Endothelial cell of umbilical vein (primary cell): ENCODE measurements at regions not wholly inside any gene's neighbourhood (a gene's known extent, or its start where the extent isn't known, plus 50 kb on each side); places are given as distances from the start of the nearest gene placed in this dataset.

Experiments
- BruUV-seq: library from RNA; stranded (reverse); fragments of 400-500 nt; replicated peaks from 2 replicates; lab custom pipeline; 2021; lab: Mats Ljungman, UMichigan
- CTCF ChIA-PET: fragments of 300-600, 350-600 bp; sonication (Branson Sonifier 250); formaldehyde crosslinking; loops from one replicate; lab custom pipeline; 2021; ENCODE audit warnings: antibody characterized with exemption, inconsistent platforms; lab: Charles Lee
- POLR2A ChIA-PET: fragments of 300-600, 350-600 bp; sonication (Branson Sonifier 250); formaldehyde crosslinking; loops from one replicate; lab custom pipeline; 2021; ENCODE audit warnings: antibody characterized with exemption, inconsistent platforms; lab: Charles Lee
- DNase-seq: peaks from one replicate; pipeline ENCODE4 v3.0.0-alpha.2; 2011; ENCODE audit warnings: low read depth, low spot score
- FAIRE-seq: peaks from 2 replicates; lab custom pipeline; 2011; peaks lifted over from hg19 to GRCh38; lab: Jason Lieb, UNC
- H2AFZ ChIP-seq: 2 replicates; pipeline ENCODE4 v1.6.0; 2012; ENCODE audit warnings: low read depth, low read length, control low read depth, inconsistent platforms
- H3K27ac ChIP-seq: 2 replicates; pipeline ENCODE4 v1.5.1; 2011; ENCODE audit warnings: low read depth, mild to moderate bottlenecking, control low read depth, low read length, moderate library complexity; ENCODE audit not compliant: insufficient read depth
- H3K27me3 ChIP-seq, 2 experiments: 2 replicates each; pipeline versions ENCODE4 v1.6.0 to v1.6.1; 2011; ENCODE audit warnings: low read length in 2 of 2, mixed read lengths in 1 of 2; ENCODE audit not compliant: control insufficient read depth in 2 of 2, insufficient read depth in 2 of 2
- H3K36me3 ChIP-seq, 2 experiments: 2 replicates in 1 of 2; 3 replicates in 1 of 2; pipeline ENCODE4 v1.5.1; 2011; ENCODE audit warnings: low read length in 2 of 2, mild to moderate bottlenecking in 1 of 2, moderate library complexity in 1 of 2; ENCODE audit not compliant: control insufficient read depth in 2 of 2, insufficient read depth in 2 of 2; ENCODE audit errors: extremely low read depth in 1 of 2
- H3K4me1 ChIP-seq: 3 replicates; pipeline ENCODE4 v1.5.1; 2011; ENCODE audit warnings: mild to moderate bottlenecking, low read length; ENCODE audit not compliant: control insufficient read depth, insufficient read depth; ENCODE audit errors: extremely low read depth
- H3K4me2 ChIP-seq: 2 replicates; pipeline ENCODE4 v1.6.1; 2011; ENCODE audit warnings: low read length, control low read depth, mixed read lengths; ENCODE audit not compliant: insufficient read depth
- H3K4me3 ChIP-seq, 3 experiments: fragments of 200-600 bp in 1 of 3; sonication (generic), shearing (Covaris generic) in 1 of 3; replicated peaks in 1 of 3; 2 replicates each; pipeline ENCODE4 v1.5.1; 2011 to 2016; ENCODE audit warnings: control low read depth in 3 of 3, low read length in 3 of 3, mild to moderate bottlenecking in 2 of 3, inconsistent platforms in 1 of 3, low read depth in 1 of 3, moderate library complexity in 1 of 3; ENCODE audit not compliant: insufficient read depth in 1 of 3
- H3K79me2 ChIP-seq: 2 replicates; pipeline ENCODE4 v1.6.0; 2012; ENCODE audit warnings: low read length, inconsistent platforms; ENCODE audit not compliant: control insufficient read depth, insufficient read depth
- H3K9ac ChIP-seq: replicated peaks from 2 replicates; pipeline ENCODE3; 2011; ENCODE audit warnings: low read length, control low read depth; ENCODE audit not compliant: insufficient read depth; ENCODE audit errors: extremely low read depth
- H3K9me1 ChIP-seq: replicated peaks from 3 replicates; pipeline ENCODE4 v1.6.0; 2011; ENCODE audit warnings: mild to moderate bottlenecking, low read length; ENCODE audit not compliant: control insufficient read depth, insufficient read depth; ENCODE audit errors: extremely low read depth
- H3K9me3 ChIP-seq: replicated peaks from 2 replicates; pipeline ENCODE4 v1.5.1; 2012; ENCODE audit warnings: low read length, inconsistent platforms; ENCODE audit not compliant: control insufficient read depth, insufficient read depth
- H4K20me1 ChIP-seq: replicated peaks from 2 replicates; pipeline ENCODE3; 2011; ENCODE audit warnings: mild to moderate bottlenecking, low read length; ENCODE audit not compliant: control insufficient read depth, insufficient read depth; ENCODE audit errors: extremely low read depth
- EZH2 ChIP-seq: IDR thresholded peaks from 2 replicates; pipeline ENCODE4 v1.6.1; 2012; ENCODE audit warnings: borderline replicate concordance, low read depth, mild to moderate bottlenecking, moderate library complexity, low read length, inconsistent platforms; ENCODE audit not compliant: severe bottlenecking
- FOS ChIP-seq: IDR thresholded peaks from 2 replicates; pipeline ENCODE4 v1.6.1; 2011; ENCODE audit warnings: mild to moderate bottlenecking, low read length, moderate library complexity, borderline replicate concordance; ENCODE audit not compliant: insufficient read depth
- GATA2 ChIP-seq: IDR thresholded peaks from 2 replicates; pipeline ENCODE4 v1.7.0; 2011; ENCODE audit warnings: low read depth, mild to moderate bottlenecking, moderate library complexity, mixed read lengths, low read length; ENCODE audit not compliant: insufficient read length, insufficient read depth
- JUN ChIP-seq: IDR thresholded peaks from 2 replicates; pipeline ENCODE4 v1.6.1; 2011; ENCODE audit warnings: borderline replicate concordance, low read depth; ENCODE audit not compliant: insufficient read length, insufficient read depth
- MAX ChIP-seq: IDR thresholded peaks from 2 replicates; pipeline ENCODE4 v1.6.1; 2011; ENCODE audit not compliant: insufficient read depth, insufficient read length
- MYC ChIP-seq: IDR thresholded peaks from one replicate; pipeline ENCODE4 v1.6.1; 2011; ENCODE audit warnings: mild to moderate bottlenecking, low read depth, low read length
- POLR2A ChIP-seq: IDR thresholded peaks from 2 replicates; pipeline ENCODE4 v1.6.1; 2012; ENCODE audit warnings: low read depth, mild to moderate bottlenecking, control low read depth, low read length
- POLR2AphosphoS5 ChIP-seq: IDR thresholded peaks from 2 replicates; pipeline ENCODE4 v1.6.1; 2012; ENCODE audit warnings: low read depth, mild to moderate bottlenecking, control low read depth, low read length, moderate library complexity; ENCODE audit not compliant: insufficient read depth
- dilution Hi-C: fragments of 300-500 bp; cut with MboI; formaldehyde crosslinking; loops from one replicate; pipeline ENCODE4 v1.15.0; 2019; ENCODE audit warnings: low sequenced_read_pairs; ENCODE audit not compliant: extremely low pct_ligation_motif_present
- intact Hi-C: fragments of 100-400 bp; cut with micrococcal nuclease; formaldehyde crosslinking; loops from one replicate; pipeline ENCODE4 v1.10.0; 2022
- TF ChIP-seq, protein P1 (sequence below), 2 donors: IDR thresholded peaks; 1 replicate in 1 of 2; 2 replicates in 1 of 2; pipeline ENCODE4 v1.5.1; 2011; ENCODE audit warnings: low read length in 2 of 2, mild to moderate bottlenecking in 2 of 2, moderate library complexity in 2 of 2, control low read depth in 1 of 2, inconsistent platforms in 1 of 2, low read depth in 1 of 2; ENCODE audit not compliant: insufficient read depth in 1 of 2; ENCODE audit errors: extremely low read depth in 1 of 2

GRCh38 chr1:55363268-55363667 lies 148.1 kb upstream of the USP24 start:
- no peak overlapping the region for H3K9ac ChIP-seq
- no peak overlapping the region for H3K27ac ChIP-seq
- no peaks in the 10 kb centered on the region for H3K36me3 ChIP-seq
- H3K27me3 ChIP-seq: no peaks in the 10 kb centered on the region
- peaks cover 7% of the 10 kb centered on the region for H3K4me1 ChIP-seq
- ChIA-PET POLR2A (no interaction called here), CTCF (interaction anchor here (0.8 to 2.8 kb wide), 4 partner anchors 12 to 1194 kb away, joined by 3 to 25 read pairs (median 3); no protein-coding TSS in a partner anchor)
- peak; percentile 28 for DNase-seq
- H3K4me2 ChIP-seq: no peak overlapping the region
- H3K4me3 ChIP-seq: no peak overlapping the region
- H3K9me1 ChIP-seq: no peaks in the 10 kb centered on the region
- no peaks in the 10 kb centered on the region for H4K20me1 ChIP-seq
- intact Hi-C loops (no loop called here), dilution Hi-C loops (no loop called here)
- no TSS peak for BruUV-seq
- TF ChIP-seq MYC (no peak), EZH2 (no peak), GATA2 (peak; percentile 49), JUN (no peak), POLR2AphosphoS5 (no peak), MAX (no peak)
- no peak overlapping the region for H2AFZ ChIP-seq
- H3K79me2 ChIP-seq: no peaks in the 10 kb centered on the region
- FAIRE-seq: no peak
- no peaks in the 10 kb centered on the region for H3K9me3 ChIP-seq

- no peak overlapping the region for H2AFZ ChIP-seq
- no peak overlapping the region for H3K4me3 ChIP-seq
- peak; percentile 56 for DNase-seq
- peaks cover 7% of the 10 kb centered on the region for H3K4me1 ChIP-seq
- no peaks in the 10 kb centered on the region for H3K79me2 ChIP-seq
- intact Hi-C loops (no loop called here), dilution Hi-C loops (no loop called here)
- no peaks in the 10 kb centered on the region for H3K9me1 ChIP-seq
- no TSS peak for BruUV-seq
- FAIRE-seq: peak; percentile 40
- H3K27ac ChIP-seq: no peak overlapping the region
- no peaks in the 10 kb centered on the region for H3K27me3 ChIP-seq
- H4K20me1 ChIP-seq: no peaks in the 10 kb centered on the region
- H3K36me3 ChIP-seq: no peaks in the 10 kb centered on the region
- TF ChIP-seq POLR2AphosphoS5 (no peak), POLR2A (no peak), MYC (no peak), MAX (no peak), FOS (no peak), JUN (no peak), EZH2 (no peak), GATA2 (no peak)
- TF ChIP-seq, protein P1, sequence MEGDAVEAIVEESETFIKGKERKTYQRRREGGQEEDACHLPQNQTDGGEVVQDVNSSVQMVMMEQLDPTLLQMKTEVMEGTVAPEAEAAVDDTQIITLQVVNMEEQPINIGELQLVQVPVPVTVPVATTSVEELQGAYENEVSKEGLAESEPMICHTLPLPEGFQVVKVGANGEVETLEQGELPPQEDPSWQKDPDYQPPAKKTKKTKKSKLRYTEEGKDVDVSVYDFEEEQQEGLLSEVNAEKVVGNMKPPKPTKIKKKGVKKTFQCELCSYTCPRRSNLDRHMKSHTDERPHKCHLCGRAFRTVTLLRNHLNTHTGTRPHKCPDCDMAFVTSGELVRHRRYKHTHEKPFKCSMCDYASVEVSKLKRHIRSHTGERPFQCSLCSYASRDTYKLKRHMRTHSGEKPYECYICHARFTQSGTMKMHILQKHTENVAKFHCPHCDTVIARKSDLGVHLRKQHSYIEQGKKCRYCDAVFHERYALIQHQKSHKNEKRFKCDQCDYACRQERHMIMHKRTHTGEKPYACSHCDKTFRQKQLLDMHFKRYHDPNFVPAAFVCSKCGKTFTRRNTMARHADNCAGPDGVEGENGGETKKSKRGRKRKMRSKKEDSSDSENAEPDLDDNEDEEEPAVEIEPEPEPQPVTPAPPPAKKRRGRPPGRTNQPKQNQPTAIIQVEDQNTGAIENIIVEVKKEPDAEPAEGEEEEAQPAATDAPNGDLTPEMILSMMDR (IDR thresholded peaks at IDR 0.05; ENCODE audit: extremely low read depth in 1 of 2, insufficient read depth in 1 of 2, low read depth in 1 of 2, low read length in 2 of 2): no peak
- CTCF ChIA-PET: interaction anchor here (0.9 to 2.8 kb wide), 2 partner anchors 13 to 25 kb away, joined by 3 to 25 read pairs; no protein-coding TSS in a partner anchor
- no peaks in the 10 kb centered on the region for H3K9me3 ChIP-seq
- POLR2A ChIA-PET: no interaction called here
- no peak overlapping the region for H3K4me2 ChIP-seq
- no peak overlapping the region for H3K9ac ChIP-seq
Measured at GRCh38 chr1:55362558-55362957, 147.4 kb upstream of the USP24 start.
